ENCODE measurements at regions not wholly inside any gene's neighbourhood (a gene's known extent, or its start where the extent isn't known, plus 50 kb on each side); places are given as distances from the start of the nearest gene placed in this dataset.

- no peak for TF ChIP-seq EZH2phosphoT487 (IDR thresholded peaks at IDR 0.05; ENCODE audit: low read depth)
- no peak for TF ChIP-seq CTCF (IDR thresholded peaks at IDR 0.05; ENCODE audit: low read depth, low read length)
Observed at GRCh38 chr20:11791835-11792567, 125.7 kb upstream of the BTBD3 start.

Data from OCI-LY3 (cell line).